Brain microvascular endothelial cell (primary cell): ENCODE measurements at regions not wholly inside any gene's neighbourhood (a gene's known extent, or its start where the extent isn't known, plus 50 kb on each side); places are given as distances from the start of the nearest gene placed in this dataset.

Experiments used
- DNase-seq: peaks from one replicate; pipeline ENCODE4 v3.0.0-alpha.2; 2020
- H3K27ac ChIP-seq: fragments of 250-450 bp; sonication (Bioruptor Pico); 2 replicates; pipeline ENCODE4 v1.5.1; 2020; ENCODE audit warnings: mild to moderate bottlenecking, moderate library complexity
- H3K27me3 ChIP-seq: fragments of 250-450 bp; sonication (Bioruptor Pico); replicated peaks from 2 replicates; pipeline ENCODE4 v1.5.1; 2020; ENCODE audit warnings: mild to moderate bottlenecking
- H3K36me3 ChIP-seq: fragments of 250-450 bp; sonication (Bioruptor Pico); replicated peaks from 2 replicates; pipeline ENCODE4 v1.5.1; 2020; ENCODE audit warnings: mild to moderate bottlenecking
- H3K4me3 ChIP-seq: 2 replicates; pipeline ENCODE4 v1.5.1; 2011; ENCODE audit warnings: low read depth, mild to moderate bottlenecking, control low read depth, low read length, moderate library complexity
- in situ Hi-C: cut with HindIII; loops from 2 replicates; pipeline ENCODE4 v1.10.0; 2017; ENCODE audit warnings: low sequenced_read_pairs, low pct_ligation_motif_present
- TF ChIP-seq, protein P1 (sequence below): IDR thresholded peaks from 2 replicates; pipeline ENCODE4 v1.5.1; 2011; ENCODE audit warnings: low read depth, mild to moderate bottlenecking, moderate library complexity, low read length, control low read depth, inconsistent platforms; ENCODE audit errors: missing control alignments

DNA sequence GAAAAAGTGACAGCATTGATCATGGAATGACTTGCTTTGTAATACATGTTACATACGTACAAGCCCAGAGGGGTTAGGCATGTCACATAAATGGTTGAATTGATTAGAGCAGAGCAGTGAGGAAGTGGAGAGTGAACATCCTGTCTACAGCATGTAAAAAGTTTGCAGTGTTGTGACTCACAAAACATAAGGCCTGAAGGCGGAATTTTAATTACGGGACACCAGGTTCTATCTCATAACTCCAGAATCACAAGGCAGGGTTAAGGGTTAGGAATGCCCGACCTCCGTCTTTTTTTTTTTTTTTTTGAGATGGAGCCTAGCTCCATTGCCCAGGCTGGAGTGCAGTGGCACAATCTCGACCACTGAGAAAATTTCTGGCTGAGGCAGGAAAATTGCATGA, 83.9 kb downstream of the MUC16 start:
- Histone ChIP-seq H3K27ac (no peak overlapping the region), H3K36me3 (no peaks in the 10 kb centered on the region), H3K4me3 (no peak overlapping the region), H3K27me3 (no peaks in the 10 kb centered on the region)
- TF ChIP-seq, protein P1, sequence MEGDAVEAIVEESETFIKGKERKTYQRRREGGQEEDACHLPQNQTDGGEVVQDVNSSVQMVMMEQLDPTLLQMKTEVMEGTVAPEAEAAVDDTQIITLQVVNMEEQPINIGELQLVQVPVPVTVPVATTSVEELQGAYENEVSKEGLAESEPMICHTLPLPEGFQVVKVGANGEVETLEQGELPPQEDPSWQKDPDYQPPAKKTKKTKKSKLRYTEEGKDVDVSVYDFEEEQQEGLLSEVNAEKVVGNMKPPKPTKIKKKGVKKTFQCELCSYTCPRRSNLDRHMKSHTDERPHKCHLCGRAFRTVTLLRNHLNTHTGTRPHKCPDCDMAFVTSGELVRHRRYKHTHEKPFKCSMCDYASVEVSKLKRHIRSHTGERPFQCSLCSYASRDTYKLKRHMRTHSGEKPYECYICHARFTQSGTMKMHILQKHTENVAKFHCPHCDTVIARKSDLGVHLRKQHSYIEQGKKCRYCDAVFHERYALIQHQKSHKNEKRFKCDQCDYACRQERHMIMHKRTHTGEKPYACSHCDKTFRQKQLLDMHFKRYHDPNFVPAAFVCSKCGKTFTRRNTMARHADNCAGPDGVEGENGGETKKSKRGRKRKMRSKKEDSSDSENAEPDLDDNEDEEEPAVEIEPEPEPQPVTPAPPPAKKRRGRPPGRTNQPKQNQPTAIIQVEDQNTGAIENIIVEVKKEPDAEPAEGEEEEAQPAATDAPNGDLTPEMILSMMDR, result no peak
- in situ Hi-C loops, result no loop called here
- DNase-seq, result no peak

DNA sequence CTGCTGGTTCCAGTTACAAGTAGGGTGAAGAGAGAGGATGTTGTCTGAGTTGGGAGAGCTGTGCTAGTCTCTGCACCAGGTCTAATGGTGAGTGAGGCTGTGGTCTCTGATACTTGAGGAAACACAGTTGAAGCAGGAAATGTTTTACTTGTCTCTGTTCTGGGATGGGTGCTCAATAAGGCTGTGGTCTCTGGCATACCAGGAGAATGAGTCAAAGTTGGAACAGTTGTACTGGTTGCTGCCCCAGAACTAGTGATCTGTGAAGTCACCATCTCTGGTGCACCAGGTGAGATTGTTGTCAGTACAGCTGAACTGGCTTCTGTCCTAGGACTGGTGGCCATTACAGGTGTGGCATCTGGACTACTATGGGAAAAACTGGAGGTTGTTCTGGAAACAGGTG, 74.7 kb downstream of the MUC16 start:
- in situ Hi-C loops, result no loop called here
- Histone ChIP-seq H3K36me3 (no peaks in the 10 kb centered on the region), H3K27me3 (no peaks in the 10 kb centered on the region)

DNA sequence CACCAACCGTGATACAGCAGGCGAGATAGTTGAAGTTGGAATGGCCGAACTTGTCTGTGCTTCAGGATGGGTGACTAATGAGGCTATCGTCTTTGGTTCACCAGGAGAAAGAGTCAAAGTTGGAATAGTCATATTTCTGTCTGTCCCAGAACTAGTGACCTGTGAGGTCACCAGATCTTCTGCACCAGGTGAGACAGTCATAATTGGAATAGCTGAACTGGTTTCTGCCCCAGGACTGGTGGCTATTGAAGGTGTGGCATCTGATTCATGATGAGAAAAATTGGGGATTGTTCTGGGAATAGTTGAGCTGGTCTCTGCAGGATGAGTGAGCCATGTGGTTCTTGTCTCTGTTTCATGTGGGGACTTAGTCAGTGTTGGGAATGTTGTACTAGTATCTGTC, 71.6 kb downstream of the MUC16 start:
- Histone ChIP-seq H3K4me3 (no peak overlapping the region), H3K36me3 (no peaks in the 10 kb centered on the region), H3K27ac (no peak overlapping the region), H3K27me3 (no peaks in the 10 kb centered on the region)
- in situ Hi-C loops, result no loop called here
- DNase-seq, result no peak
- TF ChIP-seq, protein P1, result no peak

More for the DNA sequence above, 74.7 kb downstream of the MUC16 start:
- Histone ChIP-seq H3K4me3 (no peak overlapping the region), H3K27ac (no peak overlapping the region)
- TF ChIP-seq, protein P1, result no peak
- peak; percentile 4 for DNase-seq
